H9 (cell line): ENCODE measurements at regions not wholly inside any gene's neighbourhood (a gene's known extent, or its start where the extent isn't known, plus 50 kb on each side); places are given as distances from the start of the nearest gene placed in this dataset.

Experiments used
- DNase-seq: peaks from one replicate; pipeline ENCODE4 v3.0.0-alpha.2; 2017
- H2AFZ ChIP-seq: one replicate; pipeline ENCODE4 v1.6.1; 2013; ENCODE audit warnings: mild to moderate bottlenecking, low read length, control low read depth, moderate library complexity
- H2AK5ac ChIP-seq: 2 replicates; pipeline ENCODE4 v1.6.1; 2013; ENCODE audit warnings: low read length, control low read depth, mixed read lengths; ENCODE audit not compliant: insufficient read length
- H2BK120ac ChIP-seq: one replicate; pipeline ENCODE4 v1.6.1; 2013; ENCODE audit warnings: low read depth, mild to moderate bottlenecking, low read length, control low read depth, inconsistent platforms; ENCODE audit not compliant: poor library complexity, severe bottlenecking
- H2BK12ac ChIP-seq: 2 replicates; pipeline ENCODE4 v1.6.1; 2013; ENCODE audit warnings: low read length, control low read depth, mixed read lengths, low read depth; ENCODE audit not compliant: insufficient read length
- H2BK15ac ChIP-seq: 2 replicates; pipeline ENCODE4 v1.6.1; 2013; ENCODE audit warnings: low read depth, low read length, control low read depth
- H2BK20ac ChIP-seq: one replicate; pipeline ENCODE4 v1.6.1; 2013; ENCODE audit warnings: low read depth, mild to moderate bottlenecking, low read length, control low read depth, inconsistent platforms; ENCODE audit not compliant: poor library complexity, severe bottlenecking
- H2BK5ac ChIP-seq: 2 replicates; pipeline ENCODE4 v1.6.1; 2013; ENCODE audit warnings: low read length, control low read depth, mixed read lengths; ENCODE audit not compliant: insufficient read length
- H3K14ac ChIP-seq: 2 replicates; pipeline ENCODE4 v1.6.1; 2013; ENCODE audit warnings: low read length, control low read depth; ENCODE audit not compliant: insufficient read depth
- H3K18ac ChIP-seq: 2 replicates; pipeline ENCODE4 v1.6.1; 2013; ENCODE audit warnings: low read depth, mild to moderate bottlenecking, mixed read lengths, low read length, control low read depth; ENCODE audit not compliant: insufficient read length
- H3K23ac ChIP-seq: 2 replicates; pipeline ENCODE4 v1.6.1; 2013; ENCODE audit warnings: low read length, control low read depth, mixed read lengths, low read depth; ENCODE audit not compliant: insufficient read length
- H3K23me2 ChIP-seq: 2 replicates; pipeline ENCODE4 v1.6.1; 2013; ENCODE audit warnings: low read depth, mild to moderate bottlenecking, mixed read lengths, low read length, control low read depth; ENCODE audit not compliant: insufficient read length, poor library complexity, severe bottlenecking
- H3K27ac ChIP-seq: 2 replicates; pipeline ENCODE4 v1.5.1; 2013; ENCODE audit warnings: low read length, control low read depth, mixed read lengths, low read depth; ENCODE audit not compliant: insufficient read length
- H3K27me3 ChIP-seq: 2 replicates; pipeline ENCODE4 v1.6.1; 2013; ENCODE audit warnings: low read length, control low read depth, inconsistent platforms; ENCODE audit not compliant: insufficient read depth
- H3K4ac ChIP-seq: 2 replicates; pipeline ENCODE4 v1.6.1; 2013; ENCODE audit warnings: low read depth, mild to moderate bottlenecking, control low read depth, inconsistent platforms, low read length, moderate library complexity
- H3K4me1 ChIP-seq: 2 replicates; pipeline ENCODE4 v1.6.1; 2013; ENCODE audit warnings: low read length, control low read depth, inconsistent platforms; ENCODE audit not compliant: insufficient read depth
- H3K4me2 ChIP-seq: 2 replicates; pipeline ENCODE4 v1.6.1; 2013; ENCODE audit warnings: low read length, control low read depth, mixed read lengths; ENCODE audit not compliant: insufficient read length, insufficient read depth
- H3K56ac ChIP-seq: 2 replicates; pipeline ENCODE4 v1.6.1; 2013; ENCODE audit warnings: low read depth, mild to moderate bottlenecking, mixed read lengths, low read length, control low read depth; ENCODE audit not compliant: insufficient read length
- H3K79me1 ChIP-seq: 2 replicates; pipeline ENCODE4 v1.6.1; 2013; ENCODE audit warnings: low read depth, mild to moderate bottlenecking, moderate library complexity, low read length, control low read depth, inconsistent platforms; ENCODE audit not compliant: insufficient read depth, poor library complexity, severe bottlenecking
- H3K79me2 ChIP-seq: 2 replicates; pipeline ENCODE4 v1.6.1; 2013; ENCODE audit warnings: low read length, control low read depth, inconsistent platforms; ENCODE audit not compliant: insufficient read depth
- H3K9ac ChIP-seq: 2 replicates; pipeline ENCODE4 v1.6.1; 2013; ENCODE audit warnings: low read length, control low read depth, mixed read lengths; ENCODE audit not compliant: insufficient read length; ENCODE audit errors: extremely low read depth
- H3K9me3 ChIP-seq: one replicate; pipeline ENCODE4 v1.6.1; 2013; ENCODE audit warnings: low read depth, low read length, inconsistent platforms; ENCODE audit not compliant: control insufficient read depth
- H3T11ph ChIP-seq: one replicate; pipeline ENCODE4 v1.6.1; 2013; ENCODE audit warnings: mild to moderate bottlenecking, low read length, control low read depth, inconsistent platforms
- H4K20me1 ChIP-seq: one replicate; pipeline ENCODE4 v1.6.1; 2013; ENCODE audit not compliant: control insufficient read depth, insufficient read length, insufficient read depth
- H4K5ac ChIP-seq: 2 replicates; pipeline ENCODE4 v1.6.1; 2013; ENCODE audit warnings: low read depth, mild to moderate bottlenecking, mixed read lengths, low read length, control low read depth; ENCODE audit not compliant: insufficient read length
- H4K8ac ChIP-seq: replicated peaks from 2 replicates; pipeline ENCODE4 v1.6.1; 2013; ENCODE audit warnings: low read length, control low read depth, mixed read lengths, low read depth; ENCODE audit not compliant: insufficient read length
- H4K91ac ChIP-seq: 2 replicates; pipeline ENCODE4 v1.6.1; 2013; ENCODE audit warnings: low read depth, mild to moderate bottlenecking, moderate library complexity, mixed read lengths, low read length, control low read depth; ENCODE audit not compliant: insufficient read length
- H3K27ac Mint-ChIP-seq, 3 experiments: 2 replicates in 2 of 3; 3 replicates in 1 of 3; pipeline ENCODE4 v1.8.0; 2020 to 2021; ENCODE audit warnings: mixed read lengths in 3 of 3, mild to moderate bottlenecking in 1 of 3, moderate library complexity in 1 of 3
- H3K27me3 Mint-ChIP-seq: 2 replicates; pipeline ENCODE4 v1.8.0; 2021; ENCODE audit warnings: low read depth, mild to moderate bottlenecking, moderate library complexity, mixed read lengths
- H3K36me3 Mint-ChIP-seq, 3 experiments: 2 replicates in 2 of 3; 3 replicates in 1 of 3; pipeline ENCODE4 v1.8.0; 2020 to 2021; ENCODE audit warnings: low read depth in 3 of 3, mixed read lengths in 3 of 3; ENCODE audit not compliant: insufficient read depth in 1 of 3
- H3K4me1 Mint-ChIP-seq, 2 experiments: 2 replicates each; pipeline ENCODE4 v1.8.0; 2020; ENCODE audit warnings: mixed read lengths in 2 of 2
- H3K4me3 Mint-ChIP-seq, 2 experiments: 2 replicates in 1 of 2; 3 replicates in 1 of 2; pipeline ENCODE4 v1.8.0; 2020 to 2021; ENCODE audit warnings: mild to moderate bottlenecking in 2 of 2, mixed read lengths in 2 of 2, moderate library complexity in 1 of 2
- H3K9me3 Mint-ChIP-seq, 2 experiments: 2 replicates in 1 of 2; 3 replicates in 1 of 2; pipeline ENCODE4 v1.8.0; 2020; ENCODE audit warnings: mild to moderate bottlenecking in 2 of 2, mixed read lengths in 2 of 2, moderate library complexity in 1 of 2
- CTCF ChIP-seq: fragments of 200-600 bp; sonication (generic); conservative IDR thresholded peaks from 3 replicates; pipeline ENCODE4 v1.8.0; 2021; ENCODE audit warnings: antibody characterized with exemption, mild to moderate bottlenecking
- WGBS: extraction: QIAGEN DNeasy Blood & Tissue Kit; methylation state at CpG from one replicate; pipeline ENCODE4 v1.1.7; 2013; ENCODE audit warnings: missing lambda C conversion rate, low lambda C conversion rate, mixed read lengths; ENCODE audit not compliant: insufficient read length; ENCODE audit errors: extremely low coverage; 5-methylcytosine and 5-hydroxymethylcytosine counted together

- Mint-ChIP-seq H3K9me3 (peaks cover 0 to 6% of the 10 kb centered on the region in 2 experiments; a peak in 1 of 5 replicates), H3K4me1 (no peaks in the 10 kb centered on the region), H3K27me3 (no peaks in the 10 kb centered on the region), H3K4me3 (no peak overlapping the region), H3K36me3 (no peaks in the 10 kb centered on the region), H3K27ac (no peak overlapping the region)
- Histone ChIP-seq H2AK5ac (no peak overlapping the region), H2BK5ac (no peak overlapping the region), H4K5ac (no peak overlapping the region), H3K9me3 (no peaks in the 10 kb centered on the region), H3K4me2 (no peak overlapping the region), H3K27ac (no peak overlapping the region), H3K56ac (no peak overlapping the region), H3K27me3 (no peaks in the 10 kb centered on the region), H4K8ac (no peak overlapping the region), H3K14ac (no peak overlapping the region), H3K4ac (no peak overlapping the region), H3K9ac (no peak overlapping the region), H2BK120ac (no peak overlapping the region), H3K79me2 (no peaks in the 10 kb centered on the region), H2BK12ac (no peak overlapping the region), H4K20me1 (no peaks in the 10 kb centered on the region), H3K23me2 (no peaks in the 10 kb centered on the region), H2BK20ac (no peak overlapping the region), H2AFZ (no peak overlapping the region), H3K23ac (no peak overlapping the region), H3K79me1 (no peaks in the 10 kb centered on the region), H4K91ac (no peak overlapping the region), H3K18ac (no peak overlapping the region), H3T11ph (no peak overlapping the region), H3K4me1 (no peaks in the 10 kb centered on the region), H2BK15ac (no peak overlapping the region)
- no peak for DNase-seq
- no peak for TF ChIP-seq CTCF
- no CpG with 5 or more reads among the region's 1 CpG for WGBS
These were observed 369.6 kb downstream of the NAF1 start for GRCh38 chr4:162797108-162797507.
